ENCODE measurements at regions not wholly inside any gene's neighbourhood (a gene's known extent, or its start where the extent isn't known, plus 50 kb on each side); places are given as distances from the start of the nearest gene placed in this dataset. TPM values are rescaled to one million over a fixed set of nuclear protein-coding genes. Genes with fewer than 3 reads are reported as not detected.

GRCh38 chr1:24980836-24981630 lies 51.0 kb upstream of the RUNX3 start:
- no peaks in the 10 kb centered on the region for H3K4me1 ChIP-seq
- peaks cover 0 to 12% (median 0%) of the 10 kb centered on the region in 3 donors for H3K9me3 ChIP-seq
- no peak for TF ChIP-seq POLR2A (IDR thresholded peaks at IDR 0.05)
- TF ChIP-seq CTCF (IDR thresholded peaks at IDR 0.05), result no peak
- WGBS, 2 donors, result 84 to 88% methylated on average over 6 to 13 of the region's 13 CpGs
- ATAC-seq (no peak), DNase-seq (no peak)
- no peak overlapping the region for H3K4me3 ChIP-seq
- H3K27ac ChIP-seq, result no peak overlapping the region
- H3K27me3 ChIP-seq, result no peaks in the 10 kb centered on the region
- intact Hi-C loops (cut with DNase I), result no loop called here
- no peaks in the 10 kb centered on the region for H3K36me3 ChIP-seq (replicated peaks in 1 of 2; ENCODE audit: insufficient read depth in 1 of 2, low read depth in 2 of 2)

MicroRNA genes in the stretch of these regions (microRNA counts, 767-probe panel; counts per million panel counts)
- microRNA hsa-miR-4425, result 0 to 736 counts per million in 2 donors

Small RNAs in the stretch of these regions (microRNA-seq; reads per million reads assigned to microRNA genes)
- 0 reads per million in 2 donors for gene MIR4425 (ENCODE audit: borderline number of aligned reads in 2 of 2, borderline replicate concordance in 2 of 2)

Small RNAs in the stretch of these regions (small RNA-seq; reads per million reads assigned to genes)
- not detected for gene MIR4425
